WTC11 (cell line): ENCODE measurements at regions not wholly inside any gene's neighbourhood (a gene's known extent, or its start where the extent isn't known, plus 50 kb on each side); places are given as distances from the start of the nearest gene placed in this dataset.

Source experiments
- ATAC-seq: fragments of 200-7000 bp; cut with Tn5 transposase; 2 replicates; pipeline ENCODE4 v1.10.0; 2021; ENCODE audit warnings: mild to moderate bottlenecking, moderate library complexity
- CTCF ChIA-PET: fragments of 300-600 bp; sonication (Branson Sonifier 250); formaldehyde crosslinking; loops from one replicate; lab custom pipeline; 2021; ENCODE audit warnings: antibody characterized with exemption; lab: Charles Lee
- POLR2A ChIA-PET: fragments of 350-600 bp; sonication (Branson Sonifier 250); formaldehyde crosslinking; loops from one replicate; lab custom pipeline; 2021; ENCODE audit warnings: antibody characterized with exemption; lab: Charles Lee
- DNase-seq: peaks from one replicate; pipeline ENCODE4 v3.0.0; 2021; ENCODE audit warnings: low spot score
- H3K27ac Mint-ChIP-seq: 2 replicates; pipeline ENCODE4 v1.8.0; 2021; ENCODE audit warnings: mixed read lengths
- H3K27me3 Mint-ChIP-seq: 2 replicates; pipeline ENCODE4 v1.8.0; 2021; ENCODE audit warnings: low read depth, mild to moderate bottlenecking, moderate library complexity, mixed read lengths
- H3K36me3 Mint-ChIP-seq: 2 replicates; pipeline ENCODE4 v1.8.0; 2021; ENCODE audit warnings: mixed read lengths
- H3K4me1 Mint-ChIP-seq: 2 replicates; pipeline ENCODE4 v1.8.0; 2022; ENCODE audit warnings: mixed read lengths
- H3K4me3 Mint-ChIP-seq: 2 replicates; pipeline ENCODE4 v1.8.0; 2021; ENCODE audit warnings: mild to moderate bottlenecking, moderate library complexity, mixed read lengths
- H3K9me3 Mint-ChIP-seq: 2 replicates; pipeline ENCODE4 v1.8.0; 2021; ENCODE audit warnings: mixed read lengths
- ATF1 ChIP-seq: sonication (generic); formaldehyde crosslinking; IDR thresholded peaks from 2 replicates; pipeline ENCODE4 v1.8.1; 2023; ENCODE audit warnings: mild to moderate bottlenecking, moderate library complexity, missing genetic modification reagents
- FOXK1 ChIP-seq: sonication (generic); formaldehyde crosslinking; IDR thresholded peaks from 2 replicates; pipeline ENCODE4 v1.8.0; 2022; ENCODE audit warnings: mild to moderate bottlenecking, moderate library complexity, missing genetic modification reagents
- GRHL2 ChIP-seq: fragments of 250-450 bp; sonication (Bioruptor Pico); IDR thresholded peaks from 2 replicates; pipeline ENCODE4 v1.8.0; 2022; ENCODE audit warnings: mild to moderate bottlenecking, moderate library complexity; ENCODE audit not compliant: insufficient replicate concordance, severe bottlenecking
- HMGA2 ChIP-seq: fragments of 250-450 bp; sonication (Bioruptor Pico); IDR thresholded peaks from 2 replicates; pipeline ENCODE4 v1.4.0; 2021; ENCODE audit warnings: mild to moderate bottlenecking, moderate library complexity
- IRF2 ChIP-seq: sonication (generic); formaldehyde crosslinking; IDR thresholded peaks from 2 replicates; pipeline ENCODE4 v1.8.0; 2022; ENCODE audit warnings: low read depth, missing genetic modification reagents, borderline replicate concordance
- NFE2L1 ChIP-seq: sonication (generic); formaldehyde crosslinking; IDR thresholded peaks from 2 replicates; pipeline ENCODE4 v1.8.1; 2023; ENCODE audit warnings: missing genetic modification reagents
- ZNF416 ChIP-seq: fragments of 250-450 bp; sonication (Bioruptor Pico); IDR thresholded peaks from 2 replicates; pipeline ENCODE4 v1.9.0; 2021; ENCODE audit warnings: mild to moderate bottlenecking, inconsistent platforms
- ZNF423 ChIP-seq: fragments of 250-450 bp; sonication (Bioruptor Pico); IDR thresholded peaks from 2 replicates; pipeline ENCODE4 v2.1.2; 2022; ENCODE audit warnings: mild to moderate bottlenecking, moderate library complexity
- TF ChIP-seq, protein P1 (sequence below): sonication (generic); formaldehyde crosslinking; IDR thresholded peaks from 2 replicates; pipeline ENCODE4 v1.8.1; 2022; ENCODE audit warnings: low read depth, missing genetic modification reagents, borderline replicate concordance
- TF ChIP-seq, protein P2 (sequence below): fragments of 250-450 bp; sonication (Bioruptor Pico); IDR thresholded peaks from 2 replicates; pipeline ENCODE4 v1.9.0; 2021; ENCODE audit warnings: mild to moderate bottlenecking
- TF ChIP-seq, protein P3 (sequence below): sonication (generic); formaldehyde crosslinking; IDR thresholded peaks from 2 replicates; pipeline ENCODE4 v1.8.0; 2022; ENCODE audit warnings: missing genetic modification reagents
- TF ChIP-seq, protein P4 (sequence below): sonication (generic); formaldehyde crosslinking; IDR thresholded peaks from 2 replicates; pipeline ENCODE4 v1.8.0; 2023; ENCODE audit warnings: missing genetic modification reagents, mild to moderate bottlenecking, borderline replicate concordance
- TF ChIP-seq, protein P5 (sequence below): fragments of 250-450 bp; sonication (Bioruptor Pico); IDR thresholded peaks from 2 replicates; pipeline ENCODE4 v1.9.0; 2021; ENCODE audit warnings: mild to moderate bottlenecking, borderline replicate concordance
- TF ChIP-seq, protein P6 (sequence below): sonication (generic); formaldehyde crosslinking; IDR thresholded peaks from 2 replicates; pipeline ENCODE4 v1.8.0; 2023; ENCODE audit warnings: mild to moderate bottlenecking, missing genetic modification reagents

DNA sequence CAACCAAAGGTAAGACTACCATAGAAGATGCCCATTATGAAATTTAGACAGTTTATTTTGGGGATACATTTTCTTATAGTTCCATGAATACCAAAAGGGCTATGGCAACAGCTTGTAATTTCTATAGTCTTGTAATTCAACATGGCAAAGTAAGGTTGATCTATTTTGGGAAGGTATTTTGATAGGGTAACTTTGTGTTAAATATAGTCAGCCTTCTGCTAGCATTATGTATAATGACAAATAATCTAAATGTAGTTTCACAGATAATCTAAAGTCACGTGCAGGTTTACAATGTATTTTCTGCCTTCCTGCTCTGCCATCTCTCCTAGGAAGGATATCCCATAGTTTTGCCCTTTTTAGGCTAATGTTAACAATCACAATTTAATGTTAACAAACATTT is 85.9 kb upstream of the DPH5 start:
- POLR2A ChIA-PET, result no interaction called here

DNA sequence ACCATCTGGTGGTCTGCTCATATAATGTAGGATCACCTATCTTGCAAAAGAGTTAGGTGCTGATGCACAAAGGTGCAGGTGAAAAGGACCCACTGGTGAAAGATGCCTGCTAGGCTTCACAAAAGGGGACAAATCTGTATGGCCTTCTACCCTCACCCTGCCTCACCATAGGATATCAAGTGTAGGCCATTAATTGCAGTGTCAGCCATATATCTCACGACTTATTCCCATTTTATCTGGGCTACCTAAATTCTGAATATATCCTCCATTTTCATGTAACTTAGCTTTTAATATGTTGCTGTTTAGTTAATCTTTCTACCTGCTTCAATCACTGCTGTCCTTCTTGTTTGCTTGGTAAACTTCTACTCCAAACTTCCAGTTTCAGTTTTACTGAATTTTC is 84.2 kb upstream of the DPH5 start:
- no peak for ATAC-seq
- ChIA-PET CTCF (no interaction called here), POLR2A (no interaction called here)
- no peaks in the 10 kb centered on the region for H3K4me1 Mint-ChIP-seq
- no peaks in the 10 kb centered on the region for H3K36me3 Mint-ChIP-seq
- no peaks in the 10 kb centered on the region for H3K9me3 Mint-ChIP-seq
- H3K27ac Mint-ChIP-seq, result no peak overlapping the region
- H3K27me3 Mint-ChIP-seq, result no peaks in the 10 kb centered on the region; the same call in 1 of the 2 replicates
- no peak for DNase-seq
- TF ChIP-seq NFE2L1 (CRISPR knock-in tag), result no peak
- TF ChIP-seq, protein P1, sequence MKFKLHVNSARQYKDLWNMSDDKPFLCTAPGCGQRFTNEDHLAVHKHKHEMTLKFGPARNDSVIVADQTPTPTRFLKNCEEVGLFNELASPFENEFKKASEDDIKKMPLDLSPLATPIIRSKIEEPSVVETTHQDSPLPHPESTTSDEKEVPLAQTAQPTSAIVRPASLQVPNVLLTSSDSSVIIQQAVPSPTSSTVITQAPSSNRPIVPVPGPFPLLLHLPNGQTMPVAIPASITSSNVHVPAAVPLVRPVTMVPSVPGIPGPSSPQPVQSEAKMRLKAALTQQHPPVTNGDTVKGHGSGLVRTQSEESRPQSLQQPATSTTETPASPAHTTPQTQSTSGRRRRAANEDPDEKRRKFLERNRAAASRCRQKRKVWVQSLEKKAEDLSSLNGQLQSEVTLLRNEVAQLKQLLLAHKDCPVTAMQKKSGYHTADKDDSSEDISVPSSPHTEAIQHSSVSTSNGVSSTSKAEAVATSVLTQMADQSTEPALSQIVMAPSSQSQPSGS (CRISPR knock-in tag), result no peak
- TF ChIP-seq FOXK1, result no peak
- TF ChIP-seq, protein P2, sequence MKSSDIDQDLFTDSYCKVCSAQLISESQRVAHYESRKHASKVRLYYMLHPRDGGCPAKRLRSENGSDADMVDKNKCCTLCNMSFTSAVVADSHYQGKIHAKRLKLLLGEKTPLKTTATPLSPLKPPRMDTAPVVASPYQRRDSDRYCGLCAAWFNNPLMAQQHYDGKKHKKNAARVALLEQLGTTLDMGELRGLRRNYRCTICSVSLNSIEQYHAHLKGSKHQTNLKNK (CRISPR knock-in tag), result no peak
- TF ChIP-seq, protein P3, sequence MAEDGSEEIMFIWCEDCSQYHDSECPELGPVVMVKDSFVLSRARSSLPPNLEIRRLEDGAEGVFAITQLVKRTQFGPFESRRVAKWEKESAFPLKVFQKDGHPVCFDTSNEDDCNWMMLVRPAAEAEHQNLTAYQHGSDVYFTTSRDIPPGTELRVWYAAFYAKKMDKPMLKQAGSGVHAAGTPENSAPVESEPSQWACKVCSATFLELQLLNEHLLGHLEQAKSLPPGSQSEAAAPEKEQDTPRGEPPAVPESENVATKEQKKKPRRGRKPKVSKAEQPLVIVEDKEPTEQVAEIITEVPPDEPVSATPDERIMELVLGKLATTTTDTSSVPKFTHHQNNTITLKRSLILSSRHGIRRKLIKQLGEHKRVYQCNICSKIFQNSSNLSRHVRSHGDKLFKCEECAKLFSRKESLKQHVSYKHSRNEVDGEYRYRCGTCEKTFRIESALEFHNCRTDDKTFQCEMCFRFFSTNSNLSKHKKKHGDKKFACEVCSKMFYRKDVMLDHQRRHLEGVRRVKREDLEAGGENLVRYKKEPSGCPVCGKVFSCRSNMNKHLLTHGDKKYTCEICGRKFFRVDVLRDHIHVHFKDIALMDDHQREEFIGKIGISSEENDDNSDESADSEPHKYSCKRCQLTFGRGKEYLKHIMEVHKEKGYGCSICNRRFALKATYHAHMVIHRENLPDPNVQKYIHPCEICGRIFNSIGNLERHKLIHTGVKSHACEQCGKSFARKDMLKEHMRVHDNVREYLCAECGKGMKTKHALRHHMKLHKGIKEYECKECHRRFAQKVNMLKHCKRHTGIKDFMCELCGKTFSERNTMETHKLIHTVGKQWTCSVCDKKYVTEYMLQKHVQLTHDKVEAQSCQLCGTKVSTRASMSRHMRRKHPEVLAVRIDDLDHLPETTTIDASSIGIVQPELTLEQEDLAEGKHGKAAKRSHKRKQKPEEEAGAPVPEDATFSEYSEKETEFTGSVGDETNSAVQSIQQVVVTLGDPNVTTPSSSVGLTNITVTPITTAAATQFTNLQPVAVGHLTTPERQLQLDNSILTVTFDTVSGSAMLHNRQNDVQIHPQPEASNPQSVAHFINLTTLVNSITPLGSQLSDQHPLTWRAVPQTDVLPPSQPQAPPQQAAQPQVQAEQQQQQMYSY (CRISPR knock-in tag), result no peak
- TF ChIP-seq ZNF423 (CRISPR knock-in tag), result no peak
- no peak for TF ChIP-seq GRHL2 (CRISPR knock-in tag)
- H3K4me3 Mint-ChIP-seq, result no peak overlapping the region

More for the DNA sequence above, 85.9 kb upstream of the DPH5 start:
- Mint-ChIP-seq H3K27ac (no peak overlapping the region), H3K9me3 (no peaks in the 10 kb centered on the region)
- DNase-seq, result no peak
- no peak for TF ChIP-seq ATF1 (CRISPR knock-in tag)
- TF ChIP-seq, protein P4, sequence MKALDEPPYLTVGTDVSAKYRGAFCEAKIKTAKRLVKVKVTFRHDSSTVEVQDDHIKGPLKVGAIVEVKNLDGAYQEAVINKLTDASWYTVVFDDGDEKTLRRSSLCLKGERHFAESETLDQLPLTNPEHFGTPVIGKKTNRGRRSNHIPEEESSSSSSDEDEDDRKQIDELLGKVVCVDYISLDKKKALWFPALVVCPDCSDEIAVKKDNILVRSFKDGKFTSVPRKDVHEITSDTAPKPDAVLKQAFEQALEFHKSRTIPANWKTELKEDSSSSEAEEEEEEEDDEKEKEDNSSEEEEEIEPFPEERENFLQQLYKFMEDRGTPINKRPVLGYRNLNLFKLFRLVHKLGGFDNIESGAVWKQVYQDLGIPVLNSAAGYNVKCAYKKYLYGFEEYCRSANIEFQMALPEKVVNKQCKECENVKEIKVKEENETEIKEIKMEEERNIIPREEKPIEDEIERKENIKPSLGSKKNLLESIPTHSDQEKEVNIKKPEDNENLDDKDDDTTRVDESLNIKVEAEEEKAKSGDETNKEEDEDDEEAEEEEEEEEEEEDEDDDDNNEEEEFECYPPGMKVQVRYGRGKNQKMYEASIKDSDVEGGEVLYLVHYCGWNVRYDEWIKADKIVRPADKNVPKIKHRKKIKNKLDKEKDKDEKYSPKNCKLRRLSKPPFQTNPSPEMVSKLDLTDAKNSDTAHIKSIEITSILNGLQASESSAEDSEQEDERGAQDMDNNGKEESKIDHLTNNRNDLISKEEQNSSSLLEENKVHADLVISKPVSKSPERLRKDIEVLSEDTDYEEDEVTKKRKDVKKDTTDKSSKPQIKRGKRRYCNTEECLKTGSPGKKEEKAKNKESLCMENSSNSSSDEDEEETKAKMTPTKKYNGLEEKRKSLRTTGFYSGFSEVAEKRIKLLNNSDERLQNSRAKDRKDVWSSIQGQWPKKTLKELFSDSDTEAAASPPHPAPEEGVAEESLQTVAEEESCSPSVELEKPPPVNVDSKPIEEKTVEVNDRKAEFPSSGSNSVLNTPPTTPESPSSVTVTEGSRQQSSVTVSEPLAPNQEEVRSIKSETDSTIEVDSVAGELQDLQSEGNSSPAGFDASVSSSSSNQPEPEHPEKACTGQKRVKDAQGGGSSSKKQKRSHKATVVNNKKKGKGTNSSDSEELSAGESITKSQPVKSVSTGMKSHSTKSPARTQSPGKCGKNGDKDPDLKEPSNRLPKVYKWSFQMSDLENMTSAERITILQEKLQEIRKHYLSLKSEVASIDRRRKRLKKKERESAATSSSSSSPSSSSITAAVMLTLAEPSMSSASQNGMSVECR (CRISPR knock-in tag), result no peak
- TF ChIP-seq, all 79 proteins: peak for 0
- Mint-ChIP-seq H3K4me3 (no peak overlapping the region), H3K36me3 (no peaks in the 10 kb centered on the region), H3K27me3 (no peaks in the 10 kb centered on the region; the same call in 1 of the 2 replicates), H3K4me1 (no peaks in the 10 kb centered on the region)
- CTCF ChIA-PET, result no interaction called here
- no peak for ATAC-seq

DNA sequence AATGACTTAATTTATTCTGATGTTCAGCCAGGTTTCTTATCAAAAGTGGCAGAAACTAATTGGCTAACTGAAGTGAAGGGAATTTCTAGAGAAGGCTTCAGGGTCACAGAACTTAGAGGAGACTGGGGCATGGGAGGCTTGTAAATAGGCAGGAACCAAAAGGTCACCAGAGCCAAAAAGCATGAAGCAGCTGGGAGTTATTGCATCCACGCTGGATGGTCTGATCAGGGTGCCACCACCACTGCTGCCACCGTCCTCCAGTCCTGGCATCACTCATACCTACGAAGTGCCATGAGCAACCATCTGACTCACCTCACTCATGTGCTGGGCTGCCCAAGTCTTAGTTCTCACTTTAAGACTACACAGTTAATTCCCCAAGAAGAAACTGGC is 82.5 kb upstream of the DPH5 start:
- ChIA-PET CTCF (no interaction called here), POLR2A (no interaction called here)
- no peak overlapping the region for H3K4me3 Mint-ChIP-seq
- no peak for ATAC-seq
- DNase-seq, result no peak
- H3K4me1 Mint-ChIP-seq, result no peaks in the 10 kb centered on the region
- H3K9me3 Mint-ChIP-seq, result no peaks in the 10 kb centered on the region
- no peak overlapping the region for H3K27ac Mint-ChIP-seq
- TF ChIP-seq ZNF416 (CRISPR knock-in tag) (no peak), HMGA2 (no peak), IRF2 (no peak)
- TF ChIP-seq, protein P5, sequence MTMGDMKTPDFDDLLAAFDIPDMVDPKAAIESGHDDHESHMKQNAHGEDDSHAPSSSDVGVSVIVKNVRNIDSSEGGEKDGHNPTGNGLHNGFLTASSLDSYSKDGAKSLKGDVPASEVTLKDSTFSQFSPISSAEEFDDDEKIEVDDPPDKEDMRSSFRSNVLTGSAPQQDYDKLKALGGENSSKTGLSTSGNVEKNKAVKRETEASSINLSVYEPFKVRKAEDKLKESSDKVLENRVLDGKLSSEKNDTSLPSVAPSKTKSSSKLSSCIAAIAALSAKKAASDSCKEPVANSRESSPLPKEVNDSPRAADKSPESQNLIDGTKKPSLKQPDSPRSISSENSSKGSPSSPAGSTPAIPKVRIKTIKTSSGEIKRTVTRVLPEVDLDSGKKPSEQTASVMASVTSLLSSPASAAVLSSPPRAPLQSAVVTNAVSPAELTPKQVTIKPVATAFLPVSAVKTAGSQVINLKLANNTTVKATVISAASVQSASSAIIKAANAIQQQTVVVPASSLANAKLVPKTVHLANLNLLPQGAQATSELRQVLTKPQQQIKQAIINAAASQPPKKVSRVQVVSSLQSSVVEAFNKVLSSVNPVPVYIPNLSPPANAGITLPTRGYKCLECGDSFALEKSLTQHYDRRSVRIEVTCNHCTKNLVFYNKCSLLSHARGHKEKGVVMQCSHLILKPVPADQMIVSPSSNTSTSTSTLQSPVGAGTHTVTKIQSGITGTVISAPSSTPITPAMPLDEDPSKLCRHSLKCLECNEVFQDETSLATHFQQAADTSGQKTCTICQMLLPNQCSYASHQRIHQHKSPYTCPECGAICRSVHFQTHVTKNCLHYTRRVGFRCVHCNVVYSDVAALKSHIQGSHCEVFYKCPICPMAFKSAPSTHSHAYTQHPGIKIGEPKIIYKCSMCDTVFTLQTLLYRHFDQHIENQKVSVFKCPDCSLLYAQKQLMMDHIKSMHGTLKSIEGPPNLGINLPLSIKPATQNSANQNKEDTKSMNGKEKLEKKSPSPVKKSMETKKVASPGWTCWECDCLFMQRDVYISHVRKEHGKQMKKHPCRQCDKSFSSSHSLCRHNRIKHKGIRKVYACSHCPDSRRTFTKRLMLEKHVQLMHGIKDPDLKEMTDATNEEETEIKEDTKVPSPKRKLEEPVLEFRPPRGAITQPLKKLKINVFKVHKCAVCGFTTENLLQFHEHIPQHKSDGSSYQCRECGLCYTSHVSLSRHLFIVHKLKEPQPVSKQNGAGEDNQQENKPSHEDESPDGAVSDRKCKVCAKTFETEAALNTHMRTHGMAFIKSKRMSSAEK (CRISPR knock-in tag), result no peak
- TF ChIP-seq, protein P6, sequence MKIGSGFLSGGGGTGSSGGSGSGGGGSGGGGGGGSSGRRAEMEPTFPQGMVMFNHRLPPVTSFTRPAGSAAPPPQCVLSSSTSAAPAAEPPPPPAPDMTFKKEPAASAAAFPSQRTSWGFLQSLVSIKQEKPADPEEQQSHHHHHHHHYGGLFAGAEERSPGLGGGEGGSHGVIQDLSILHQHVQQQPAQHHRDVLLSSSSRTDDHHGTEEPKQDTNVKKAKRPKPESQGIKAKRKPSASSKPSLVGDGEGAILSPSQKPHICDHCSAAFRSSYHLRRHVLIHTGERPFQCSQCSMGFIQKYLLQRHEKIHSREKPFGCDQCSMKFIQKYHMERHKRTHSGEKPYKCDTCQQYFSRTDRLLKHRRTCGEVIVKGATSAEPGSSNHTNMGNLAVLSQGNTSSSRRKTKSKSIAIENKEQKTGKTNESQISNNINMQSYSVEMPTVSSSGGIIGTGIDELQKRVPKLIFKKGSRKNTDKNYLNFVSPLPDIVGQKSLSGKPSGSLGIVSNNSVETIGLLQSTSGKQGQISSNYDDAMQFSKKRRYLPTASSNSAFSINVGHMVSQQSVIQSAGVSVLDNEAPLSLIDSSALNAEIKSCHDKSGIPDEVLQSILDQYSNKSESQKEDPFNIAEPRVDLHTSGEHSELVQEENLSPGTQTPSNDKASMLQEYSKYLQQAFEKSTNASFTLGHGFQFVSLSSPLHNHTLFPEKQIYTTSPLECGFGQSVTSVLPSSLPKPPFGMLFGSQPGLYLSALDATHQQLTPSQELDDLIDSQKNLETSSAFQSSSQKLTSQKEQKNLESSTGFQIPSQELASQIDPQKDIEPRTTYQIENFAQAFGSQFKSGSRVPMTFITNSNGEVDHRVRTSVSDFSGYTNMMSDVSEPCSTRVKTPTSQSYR (CRISPR knock-in tag), result no peak
- no peaks in the 10 kb centered on the region for H3K36me3 Mint-ChIP-seq
- no peaks in the 10 kb centered on the region; the same call in 1 of the 2 replicates for H3K27me3 Mint-ChIP-seq
